IPS-15b (cell line): ENCODE measurements at regions not wholly inside any gene's neighbourhood (a gene's known extent, or its start where the extent isn't known, plus 50 kb on each side); places are given as distances from the start of the nearest gene placed in this dataset.

Experiments
- H3K27me3 ChIP-seq: one replicate; pipeline ENCODE4 v1.6.1; 2013; ENCODE audit warnings: low read length; ENCODE audit not compliant: control insufficient read depth, insufficient read depth
- H3K36me3 ChIP-seq: one replicate; pipeline ENCODE4 v1.6.1; 2013; ENCODE audit warnings: low read length; ENCODE audit not compliant: control insufficient read depth, insufficient read depth
- H3K4me1 ChIP-seq: one replicate; pipeline ENCODE4 v1.6.1; 2013; ENCODE audit warnings: mild to moderate bottlenecking, low read length; ENCODE audit not compliant: control insufficient read depth, insufficient read depth
- H3K4me3 ChIP-seq: one replicate; pipeline ENCODE4 v1.5.1; 2013; ENCODE audit warnings: low read depth, low read length
- H3K9ac ChIP-seq: one replicate; pipeline ENCODE4 v1.6.1; 2013; ENCODE audit warnings: low read depth, mild to moderate bottlenecking, low read length
- H3K9me3 ChIP-seq: one replicate; pipeline ENCODE4 v1.6.1; 2013; ENCODE audit warnings: mild to moderate bottlenecking, low read length; ENCODE audit not compliant: control insufficient read depth, insufficient read depth

DNA sequence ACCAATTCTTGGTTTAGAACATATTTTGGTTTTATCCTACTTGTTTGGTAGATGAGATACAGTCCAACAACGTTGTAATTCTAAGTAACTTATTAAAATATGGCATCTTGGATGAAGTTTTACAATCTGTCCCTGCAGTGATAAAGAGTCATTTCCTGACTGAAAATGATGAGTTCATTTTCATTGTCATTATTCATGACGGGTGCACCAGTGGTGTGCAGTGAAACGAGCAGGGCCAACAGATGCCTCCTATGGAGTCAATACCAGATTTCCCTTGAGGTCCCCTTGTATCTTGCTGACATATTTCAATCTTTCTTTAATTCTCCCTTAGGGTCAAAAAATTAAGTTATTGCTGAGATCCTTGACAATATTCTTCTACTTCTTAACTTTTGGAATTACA is 438.5 kb downstream of the LRIG3 start:
- no peaks in the 10 kb centered on the region for H3K36me3 ChIP-seq
- H3K9me3 ChIP-seq: no peaks in the 10 kb centered on the region
- H3K4me1 ChIP-seq: peaks cover 10% of the 10 kb centered on the region
- no peak overlapping the region for H3K9ac ChIP-seq
- H3K27me3 ChIP-seq: no peaks in the 10 kb centered on the region
- no peak overlapping the region for H3K4me3 ChIP-seq

DNA sequence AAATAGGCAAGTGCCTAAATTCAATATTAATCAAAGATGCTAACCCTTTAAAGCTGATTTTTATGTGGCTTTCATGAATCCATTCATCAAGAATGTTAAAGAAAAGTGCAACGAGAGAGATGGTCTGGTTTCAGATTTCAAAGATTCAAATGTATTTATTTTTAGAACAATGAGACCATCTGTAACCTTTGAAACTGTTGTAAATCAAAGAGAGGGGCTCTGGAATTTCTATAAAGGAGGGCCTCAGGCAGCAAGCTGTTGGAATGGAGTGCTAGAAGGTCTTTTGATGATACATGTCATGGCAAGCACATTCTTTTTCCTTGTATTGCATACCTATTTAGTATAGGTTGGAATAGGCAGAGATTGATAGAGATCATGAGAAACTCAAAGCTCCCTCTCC is 433.0 kb downstream of the LRIG3 start:
- no peaks in the 10 kb centered on the region for H3K27me3 ChIP-seq
- no peak overlapping the region for H3K4me3 ChIP-seq
- H3K9ac ChIP-seq: no peak overlapping the region
- no peaks in the 10 kb centered on the region for H3K4me1 ChIP-seq
- H3K9me3 ChIP-seq: no peaks in the 10 kb centered on the region
- H3K36me3 ChIP-seq: no peaks in the 10 kb centered on the region

DNA sequence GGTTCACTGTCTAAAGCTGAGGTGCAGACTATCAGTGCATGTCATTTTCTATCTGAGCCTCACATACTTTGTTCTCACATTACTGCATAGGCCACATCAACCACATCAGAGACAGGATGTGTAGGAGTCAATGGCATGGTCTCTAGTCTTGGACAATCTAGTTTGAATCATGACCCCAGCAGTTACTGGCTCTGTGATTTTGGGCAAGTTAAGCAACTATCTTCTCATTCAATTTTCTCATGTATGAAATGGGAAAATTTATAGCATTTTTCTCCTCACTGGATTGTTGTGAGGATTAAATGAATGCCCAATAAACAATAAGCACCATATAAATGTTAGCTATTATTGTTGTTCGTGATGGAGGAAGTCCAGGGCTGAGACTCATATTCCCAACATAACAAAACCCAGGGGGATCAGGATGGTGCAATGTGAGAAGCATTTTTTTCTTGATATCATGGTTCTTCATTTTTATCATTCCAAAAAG is 432.6 kb downstream of the LRIG3 start:
- H3K9ac ChIP-seq: no peak overlapping the region
- no peaks in the 10 kb centered on the region for H3K27me3 ChIP-seq
- no peaks in the 10 kb centered on the region for H3K4me1 ChIP-seq
- no peaks in the 10 kb centered on the region for H3K36me3 ChIP-seq
- no peaks in the 10 kb centered on the region for H3K9me3 ChIP-seq
- no peak overlapping the region for H3K4me3 ChIP-seq

DNA sequence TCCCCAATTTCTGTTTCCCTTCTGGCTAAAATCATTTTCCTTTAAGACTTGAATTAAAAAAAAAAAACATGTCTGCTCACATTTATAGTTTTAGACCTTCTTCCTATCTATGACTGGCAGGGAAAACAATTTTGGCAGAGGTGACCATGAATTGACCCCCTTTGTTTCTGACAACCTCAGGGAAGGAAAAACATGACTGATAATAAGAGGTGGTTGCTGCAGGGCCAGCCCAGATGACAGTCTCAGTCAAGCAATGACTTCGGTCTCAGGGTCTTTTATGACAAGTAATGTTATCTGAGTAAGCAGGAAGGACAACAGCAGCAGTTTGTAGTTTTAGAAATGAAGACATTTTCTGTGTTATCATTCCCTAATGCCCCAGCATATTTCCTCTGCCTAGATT is 430.9 kb downstream of the LRIG3 start:
- no peak overlapping the region for H3K9ac ChIP-seq
- no peaks in the 10 kb centered on the region for H3K27me3 ChIP-seq
- H3K36me3 ChIP-seq: no peaks in the 10 kb centered on the region
- H3K4me1 ChIP-seq: no peaks in the 10 kb centered on the region
- H3K9me3 ChIP-seq: no peaks in the 10 kb centered on the region
- no peak overlapping the region for H3K4me3 ChIP-seq

DNA sequence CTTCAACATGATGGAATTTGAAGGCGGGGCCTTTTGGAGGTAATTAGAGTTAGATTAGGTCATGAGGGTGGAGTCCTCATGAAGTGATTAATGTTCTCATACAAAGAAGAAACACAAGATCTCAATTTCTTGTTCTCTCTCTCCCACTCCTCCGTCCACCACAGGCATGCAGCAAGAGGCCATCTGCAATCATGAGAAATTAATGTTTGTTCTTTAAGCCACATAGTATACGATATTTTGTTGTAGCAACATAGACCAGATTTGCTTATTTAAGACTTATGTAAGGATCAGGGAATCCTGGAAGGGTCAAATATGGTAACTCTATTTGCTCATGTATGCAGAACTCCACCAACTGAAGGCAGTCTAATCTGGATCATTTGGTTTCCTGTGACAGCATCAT is 429.0 kb downstream of the LRIG3 start:
- Histone ChIP-seq H3K4me3 (no peak overlapping the region), H3K36me3 (no peaks in the 10 kb centered on the region), H3K27me3 (no peaks in the 10 kb centered on the region), H3K9me3 (no peaks in the 10 kb centered on the region), H3K9ac (no peak overlapping the region), H3K4me1 (no peaks in the 10 kb centered on the region)

DNA sequence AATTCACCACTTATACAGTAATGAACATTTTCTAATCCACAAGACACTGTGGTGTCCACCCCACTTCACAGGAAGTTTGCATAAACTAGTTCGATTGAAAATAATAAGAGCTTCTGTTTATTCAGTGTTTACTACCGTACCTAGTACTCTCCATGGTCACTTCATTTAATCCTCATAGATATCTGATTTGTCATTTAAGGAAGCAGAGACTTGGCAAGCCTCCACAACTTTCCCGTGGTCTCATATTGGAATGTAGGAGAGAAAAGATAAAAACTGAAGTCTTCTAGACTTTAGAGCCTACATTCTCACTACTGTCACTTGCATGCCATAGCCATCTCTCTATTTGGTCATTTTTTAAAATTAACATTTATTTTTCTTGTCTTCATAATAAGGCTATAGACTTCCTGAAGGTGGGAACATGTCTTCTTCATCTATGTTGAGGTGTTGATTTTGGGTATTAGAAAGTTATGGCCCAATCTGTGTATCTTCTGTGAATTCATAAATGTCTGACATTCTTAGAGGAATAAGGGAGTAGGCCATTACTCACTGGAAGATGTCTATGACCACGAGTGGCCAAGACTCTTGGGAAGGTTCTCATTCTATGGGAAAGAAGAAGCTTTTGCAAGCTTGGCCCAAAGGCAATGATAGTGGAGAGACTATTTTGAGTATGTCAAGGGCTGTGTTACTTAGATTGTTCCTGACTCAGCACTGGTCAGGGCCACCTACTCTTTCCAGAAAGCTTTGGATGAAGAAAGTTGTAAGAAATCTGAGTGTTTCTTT is 423.7 kb downstream of the LRIG3 start:
- H3K9me3 ChIP-seq: no peaks in the 10 kb centered on the region
- H3K4me3 ChIP-seq: no peak overlapping the region
- H3K4me1 ChIP-seq: no peaks in the 10 kb centered on the region
- H3K27me3 ChIP-seq: no peaks in the 10 kb centered on the region
- no peaks in the 10 kb centered on the region for H3K36me3 ChIP-seq
- no peak overlapping the region for H3K9ac ChIP-seq

DNA sequence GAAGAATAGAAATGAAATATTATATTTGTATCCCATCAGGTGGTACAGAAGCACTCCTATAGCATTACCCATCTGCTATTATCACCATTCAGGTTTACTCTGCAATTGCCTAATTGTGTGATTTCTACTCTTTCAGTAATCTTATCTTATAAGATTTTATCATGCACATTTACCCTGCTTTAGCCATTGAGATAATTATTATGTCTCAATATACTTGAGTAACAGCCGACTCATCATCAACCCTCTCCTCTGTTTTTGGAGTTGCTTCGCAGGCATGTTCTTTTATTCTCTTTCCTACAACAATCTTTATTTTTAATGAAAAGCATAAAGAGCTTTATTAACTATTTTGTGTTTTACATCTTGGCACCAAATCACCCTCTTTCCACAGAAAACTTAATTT is 419.9 kb downstream of the LRIG3 start:
- Histone ChIP-seq H3K4me3 (no peak overlapping the region), H3K9ac (no peak overlapping the region), H3K27me3 (no peaks in the 10 kb centered on the region), H3K36me3 (no peaks in the 10 kb centered on the region), H3K4me1 (peaks cover 5% of the 10 kb centered on the region), H3K9me3 (no peaks in the 10 kb centered on the region)

DNA sequence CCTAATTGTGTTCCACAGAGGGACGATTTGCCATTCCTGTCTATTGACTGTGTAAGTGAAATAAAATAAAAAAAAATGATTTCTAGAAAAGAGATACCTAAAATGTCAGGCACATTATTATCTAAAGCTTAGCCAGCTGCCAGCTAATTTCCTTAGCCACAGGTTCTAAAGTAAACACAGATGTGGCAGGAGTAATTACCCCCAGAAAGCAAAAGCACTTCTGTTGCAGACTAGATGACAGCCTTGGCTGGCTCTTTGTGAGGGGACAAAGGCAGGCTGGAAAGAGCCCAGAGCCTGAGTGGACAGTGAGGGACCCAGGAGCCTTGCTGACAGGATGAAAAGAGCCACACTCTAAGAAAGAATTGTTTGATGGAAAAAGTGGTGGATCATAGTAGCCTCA is 418.1 kb downstream of the LRIG3 start:
- Histone ChIP-seq H3K9me3 (no peaks in the 10 kb centered on the region), H3K27me3 (no peaks in the 10 kb centered on the region), H3K36me3 (no peaks in the 10 kb centered on the region), H3K9ac (no peak overlapping the region), H3K4me1 (peaks cover 5% of the 10 kb centered on the region), H3K4me3 (no peak overlapping the region)

DNA sequence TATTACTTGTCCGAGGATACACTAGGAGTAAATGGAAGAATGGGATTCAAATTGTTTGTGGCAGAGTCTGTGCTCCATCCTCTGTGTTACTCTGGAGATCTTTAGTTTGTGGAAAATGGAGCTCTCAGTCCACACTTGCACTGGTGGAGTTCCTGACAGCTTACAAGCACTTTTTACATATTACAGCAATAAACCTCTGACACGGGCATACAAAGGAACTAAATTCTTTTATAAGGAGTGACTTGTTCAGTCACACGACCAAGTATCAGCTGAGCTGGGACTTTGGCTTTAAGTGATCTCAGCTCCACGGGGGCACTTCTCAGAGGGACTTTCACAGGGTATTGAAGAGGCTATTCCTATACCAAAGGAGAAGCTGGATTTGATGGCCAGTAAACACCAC is 417.5 kb downstream of the LRIG3 start:
- no peaks in the 10 kb centered on the region for H3K27me3 ChIP-seq
- no peak overlapping the region for H3K9ac ChIP-seq
- peaks cover 5% of the 10 kb centered on the region for H3K4me1 ChIP-seq
- H3K4me3 ChIP-seq: no peak overlapping the region
- H3K36me3 ChIP-seq: no peaks in the 10 kb centered on the region
- no peaks in the 10 kb centered on the region for H3K9me3 ChIP-seq

DNA sequence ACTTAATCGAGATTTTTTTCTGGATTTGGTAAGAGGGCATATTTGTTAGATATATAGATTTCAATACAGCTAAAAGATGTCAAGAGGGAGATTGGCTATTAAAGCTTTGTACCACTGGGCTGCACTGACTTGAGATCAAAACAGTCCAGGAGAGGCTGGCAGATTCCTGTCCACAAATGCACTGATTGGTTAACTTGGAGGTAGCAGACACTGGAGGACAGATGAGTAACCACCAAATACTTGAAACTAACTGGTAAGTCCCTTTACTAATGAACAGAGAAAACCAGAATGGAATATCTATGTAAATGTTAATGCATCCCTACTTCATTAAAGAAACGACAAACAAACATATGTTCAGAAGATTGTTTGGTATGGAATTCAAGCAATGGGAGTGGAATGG is 416.6 kb downstream of the LRIG3 start:
- H3K36me3 ChIP-seq: no peaks in the 10 kb centered on the region
- H3K9ac ChIP-seq: no peak overlapping the region
- H3K27me3 ChIP-seq: no peaks in the 10 kb centered on the region
- H3K9me3 ChIP-seq: no peaks in the 10 kb centered on the region
- H3K4me3 ChIP-seq: no peak overlapping the region
- peaks cover 5% of the 10 kb centered on the region for H3K4me1 ChIP-seq

DNA sequence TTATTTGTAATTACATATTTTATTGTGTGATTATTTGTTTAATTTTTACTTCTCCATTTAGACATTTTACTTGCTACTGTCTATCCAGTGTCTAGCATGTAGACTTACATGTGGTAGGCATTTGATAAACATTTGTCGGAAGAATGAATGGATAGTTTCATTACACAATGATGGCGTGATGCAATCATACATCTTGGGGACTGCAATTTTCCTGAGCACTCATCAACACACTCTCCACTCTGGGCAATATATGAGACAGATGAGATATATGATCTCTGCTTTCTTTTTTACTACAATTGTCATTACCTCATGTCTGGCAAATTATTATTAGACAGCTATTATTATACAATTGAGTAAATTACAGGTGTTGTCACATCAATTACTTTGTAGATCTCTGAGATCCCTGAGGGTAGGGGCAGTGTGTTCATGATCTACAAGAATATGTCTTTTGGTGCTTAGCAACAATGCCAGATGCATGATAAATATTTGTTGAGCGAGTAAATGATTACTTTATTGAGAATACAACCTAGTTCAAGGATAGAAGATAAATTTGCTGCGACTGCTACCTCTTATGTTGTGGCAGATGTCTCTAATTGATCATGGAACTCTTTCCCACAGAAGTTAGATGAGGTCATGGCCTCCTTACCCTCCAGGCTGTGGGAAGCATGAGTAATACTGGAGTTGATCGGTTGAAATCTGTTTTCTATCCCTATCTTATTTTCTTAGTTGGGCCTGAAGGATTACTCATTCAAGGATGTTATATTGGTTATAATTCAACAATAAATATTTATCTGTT is 416.0 kb downstream of the LRIG3 start:
- Histone ChIP-seq H3K36me3 (no peaks in the 10 kb centered on the region), H3K4me3 (no peak overlapping the region), H3K27me3 (no peaks in the 10 kb centered on the region), H3K9me3 (no peaks in the 10 kb centered on the region), H3K9ac (no peak overlapping the region), H3K4me1 (peaks cover 5% of the 10 kb centered on the region)
